NCI-H2196 (cell line): ENCODE measurements at regions not wholly inside any gene's neighbourhood (a gene's known extent, or its start where the extent isn't known, plus 50 kb on each side); places are given as distances from the start of the nearest gene placed in this dataset.
"Not testable (repeated sequence)": the region's sequence is repeated elsewhere in the genome, so short reads cannot be mapped to it uniquely, and the experiment has no call there.

ENCODE experiments used
- DNase-seq: peaks from one replicate; lab custom pipeline; 2025; ENCODE audit not compliant: unreplicated experiment; lab: John Stamatoyannopoulos, UW

DNA sequence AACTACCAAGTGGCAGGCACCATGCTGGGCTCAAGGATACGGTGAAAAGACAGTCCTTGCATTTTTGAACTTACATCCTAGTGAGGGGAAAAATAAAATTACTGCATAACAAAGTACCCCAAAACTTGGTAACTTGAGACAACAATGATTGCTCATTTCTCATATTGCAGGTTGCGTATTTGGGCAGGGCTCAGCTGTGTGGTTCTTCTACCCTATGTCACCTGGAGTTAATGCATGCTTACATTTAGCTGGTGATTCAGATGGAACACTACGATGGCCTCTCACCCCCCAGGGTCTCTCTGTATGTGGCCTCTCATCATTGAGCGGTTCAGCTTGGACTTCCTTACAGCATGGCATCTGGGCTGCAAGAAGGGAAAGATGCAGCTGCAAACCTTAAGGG lies 60.7 kb upstream of the RBM19 start:
- DNase-seq, result no peak

DNA sequence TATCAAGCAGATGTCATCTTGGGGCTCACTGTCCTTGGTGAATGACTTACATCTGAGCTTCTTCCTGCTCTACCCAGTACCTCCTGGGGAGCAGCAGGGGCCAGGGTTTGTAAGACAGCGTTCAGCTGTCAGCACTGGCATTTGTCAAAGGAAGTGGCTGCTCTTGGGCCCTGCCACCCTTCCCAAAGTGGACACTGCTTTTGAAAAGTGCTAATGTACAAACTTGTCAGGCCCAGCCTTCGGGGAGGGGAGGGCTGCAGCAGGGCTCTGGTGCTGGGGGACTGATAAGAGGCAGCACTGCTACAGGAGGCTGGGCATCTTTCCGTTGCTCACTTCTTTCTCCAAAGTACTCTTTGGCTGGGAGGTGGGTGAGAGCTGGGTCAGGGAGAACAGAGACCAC lies 59.8 kb upstream of the RBM19 start:
- DNase-seq, result no peak

DNA sequence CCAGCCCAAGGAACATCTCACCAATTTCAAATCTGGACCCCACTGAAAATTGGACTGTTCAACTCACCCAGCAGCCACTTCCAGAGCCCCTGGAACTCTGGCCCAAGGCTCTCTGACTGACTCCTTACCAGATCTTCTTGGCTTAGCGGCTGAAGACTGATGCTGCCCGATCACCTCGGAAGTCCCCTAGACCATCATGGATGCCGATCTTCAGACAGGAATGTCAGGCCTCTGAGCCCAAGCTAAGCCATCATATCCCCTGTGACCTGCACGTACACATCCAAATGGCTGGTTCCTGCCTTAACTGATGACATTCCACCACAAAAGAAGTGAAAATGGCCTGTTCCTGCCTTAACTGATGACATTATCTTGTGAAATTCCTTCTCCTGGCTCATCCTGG lies 56.0 kb upstream of the RBM19 start:
- not testable (repeated sequence) for DNase-seq

- DNase-seq, result no peak
These were observed 52.5 kb upstream of the RBM19 start for GRCh38 chr12:114018669-114019068.
